ENCODE measurements at regions not wholly inside any gene's neighbourhood (a gene's known extent, or its start where the extent isn't known, plus 50 kb on each side); places are given as distances from the start of the nearest gene placed in this dataset.

DNA sequence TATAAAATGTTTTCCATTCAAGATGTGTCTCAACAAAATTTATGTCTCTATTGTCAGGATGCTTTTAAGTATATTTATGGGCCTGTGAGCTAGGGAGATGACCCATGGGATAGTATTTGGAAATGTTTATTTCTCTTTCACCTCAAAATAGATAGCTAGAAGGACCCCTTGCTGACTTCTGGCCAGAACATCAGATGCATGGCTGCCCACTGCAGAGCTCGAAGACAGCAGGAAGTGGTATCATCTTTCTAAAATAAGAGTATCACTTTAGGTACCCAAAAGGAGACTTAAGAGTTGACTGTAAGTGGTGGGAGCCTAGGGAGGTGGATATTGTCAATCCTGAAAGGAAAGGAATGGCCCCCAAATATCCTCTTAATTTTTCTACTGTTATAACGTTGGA is 264.4 kb downstream of the NEBL start:
- TF ChIP-seq CHD1 (IDR thresholded peaks at IDR 0.05; ENCODE audit: low read depth, low read length): no peak
- no peak for TF ChIP-seq MAFK (IDR thresholded peaks at IDR 0.05; ENCODE audit: low read depth, low read length)
- TF ChIP-seq RCOR1 (IDR thresholded peaks at IDR 0.05; ENCODE audit: insufficient replicate concordance, low read length): no peak
- TF ChIP-seq BHLHE40 (IDR thresholded peaks at IDR 0.05; ENCODE audit: low read depth, low read length): no peak
- TF ChIP-seq FOS (IDR thresholded peaks at IDR 0.05; ENCODE audit: low read depth, low read length): no peak
- TF ChIP-seq POLR2A (IDR thresholded peaks at IDR 0.05; ENCODE audit: low read depth, low read length): no peak
- TF ChIP-seq, protein P1, sequence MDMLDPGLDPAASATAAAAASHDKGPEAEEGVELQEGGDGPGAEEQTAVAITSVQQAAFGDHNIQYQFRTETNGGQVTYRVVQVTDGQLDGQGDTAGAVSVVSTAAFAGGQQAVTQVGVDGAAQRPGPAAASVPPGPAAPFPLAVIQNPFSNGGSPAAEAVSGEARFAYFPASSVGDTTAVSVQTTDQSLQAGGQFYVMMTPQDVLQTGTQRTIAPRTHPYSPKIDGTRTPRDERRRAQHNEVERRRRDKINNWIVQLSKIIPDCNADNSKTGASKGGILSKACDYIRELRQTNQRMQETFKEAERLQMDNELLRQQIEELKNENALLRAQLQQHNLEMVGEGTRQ (IDR thresholded peaks at IDR 0.05; ENCODE audit: low read depth, low read length): no peak
- no peak for TF ChIP-seq RAD21 (IDR thresholded peaks at IDR 0.05; ENCODE audit: low read length)
- TF ChIP-seq CTCF (conservative IDR thresholded peaks at IDR 0.05; ENCODE audit: low read depth, low read length): no peak
- no peak for TF ChIP-seq RFX5 (IDR thresholded peaks at IDR 0.05; ENCODE audit: low read depth, low read length)
- TF ChIP-seq SMC3 (IDR thresholded peaks at IDR 0.05; ENCODE audit: low read depth, low read length): no peak
- no peak for TF ChIP-seq MAZ (IDR thresholded peaks at IDR 0.05; ENCODE audit: borderline replicate concordance, low read depth, low read length)
- TF ChIP-seq NFE2L2 (IDR thresholded peaks at IDR 0.05; ENCODE audit: low read depth, low read length): no peak
- no peak for TF ChIP-seq CEBPB (IDR thresholded peaks at IDR 0.05; ENCODE audit: low read depth, low read length)
- no peak for TF ChIP-seq MXI1 (IDR thresholded peaks at IDR 0.05; ENCODE audit: borderline replicate concordance, low read depth, low read length)
- TF ChIP-seq ELK1 (IDR thresholded peaks at IDR 0.05; ENCODE audit: borderline replicate concordance, low read depth, low read length): no peak
- Histone ChIP-seq H3K4me1 (ENCODE audit: control insufficient read depth, insufficient read depth, low read length) (no peaks in the 10 kb centered on the region), H3K4me3 (ENCODE audit: insufficient read depth, low read depth, low read length) (no peak overlapping the region), H2BK120ac (ENCODE audit: low read depth, low read length) (no peak overlapping the region), H3K4me2 (ENCODE audit: low read depth, low read length) (no peak overlapping the region), H4K5ac (ENCODE audit: low read depth, low read length) (no peak overlapping the region), H3K9me1 (ENCODE audit: insufficient read depth, low read length) (no peaks in the 10 kb centered on the region), H3K18ac (ENCODE audit: low read depth, low read length) (no peak overlapping the region), H2AK9ac (replicated peaks; ENCODE audit: low read depth, low read length, poor library complexity) (no peak overlapping the region), H4K8ac (ENCODE audit: low read depth in 2 of 2, low read length in 2 of 2) (no peak overlapping the region), H4K20me1 (ENCODE audit: insufficient read depth, low read length) (no peaks in the 10 kb centered on the region), H3K27ac (ENCODE audit: insufficient read depth, low read length) (no peak overlapping the region), H2BK20ac (ENCODE audit: low read depth, low read length) (no peak overlapping the region), H2BK15ac (ENCODE audit: low read depth, low read length) (no peak overlapping the region), H2AK5ac (ENCODE audit: low read depth, low read length) (no peak overlapping the region), H3K4ac (ENCODE audit: low read depth, low read length) (no peak overlapping the region), H3K23ac (ENCODE audit: low read depth, low read length) (no peak overlapping the region), H3K79me1 (ENCODE audit: low read depth in 1 of 2, low read length in 2 of 2) (no peaks in the 10 kb centered on the region), H3K9ac (ENCODE audit: low read depth, low read length) (no peak overlapping the region), H3K56ac (ENCODE audit: extremely low read depth, insufficient read depth, low read length) (no peak overlapping the region), H3K27me3 (ENCODE audit: control insufficient read depth, insufficient read depth, low read length) (no peaks in the 10 kb centered on the region), H3K9me3 (ENCODE audit: control insufficient read depth, insufficient read depth, low read length) (peaks cover 5% of the 10 kb centered on the region; the same call in 1 of the 2 replicates), H2BK5ac (ENCODE audit: low read depth, low read length, poor library complexity, severe bottlenecking) (no peak overlapping the region), H3K14ac (replicated peaks; ENCODE audit: low read depth, low read length) (no peak overlapping the region), H2AFZ (replicated peaks; ENCODE audit: low read length, poor library complexity) (no peak overlapping the region), H4K91ac (ENCODE audit: insufficient read depth, low read depth, low read length) (no peak overlapping the region), H3K36me3 (ENCODE audit: control insufficient read depth, insufficient read depth, low read length) (no peaks in the 10 kb centered on the region)
- no peak for DNase-seq
- no CpG with 5 or more reads among the region's 2 CpGs for WGBS, 2 experiments (ENCODE audit: extremely low coverage in 2 of 2, insufficient read length in 1 of 2)
- no peak for ATAC-seq (ENCODE audit: low read depth)
- POLR2A ChIA-PET (ENCODE audit: unreplicated experiment): no interaction called here
- intact Hi-C loops (cut with micrococcal nuclease): no loop called here
- dilution Hi-C loops (cut with HindIII; ENCODE audit: low sequenced_read_pairs, unreplicated experiment): no loop called here
- in situ Hi-C loops (cut with MboI; ENCODE audit: low sequenced_read_pairs): no loop called here
- BruUV-seq (replicated peaks): no TSS peak
- CTCF ChIA-PET: no interaction called here

All from IMR-90 (cell line).